C4-2B (cell line): ENCODE measurements at regions not wholly inside any gene's neighbourhood (a gene's known extent, or its start where the extent isn't known, plus 50 kb on each side); places are given as distances from the start of the nearest gene placed in this dataset.

Source experiments
- H3K27ac ChIP-seq: fragments of 450-650 bp; 2 replicates; pipeline ENCODE4 v1.5.1; 2017
- CTCF ChIP-seq: fragments of 450-650 bp; conservative IDR thresholded peaks from 2 replicates; pipeline ENCODE4 v1.5.1; 2017; ENCODE audit warnings: mild to moderate bottlenecking
- ZFX ChIP-seq: fragments of 450-650 bp; IDR thresholded peaks from 2 replicates; pipeline ENCODE4 v1.6.1; 2017

GRCh38 chr11:127890030-127890615 is 697.2 kb downstream of the ETS1 start:
- H3K27ac ChIP-seq, result no peak overlapping the region
- TF ChIP-seq ZFX (no peak), CTCF (no peak)

- TF ChIP-seq CTCF (no peak), ZFX (no peak)
- no peak overlapping the region for H3K27ac ChIP-seq
Observed at GRCh38 chr11:127888386-127888785, 699.0 kb downstream of the ETS1 start.

GRCh38 chr11:127875131-127875530 is 712.2 kb downstream of the ETS1 start:
- no peak for TF ChIP-seq CTCF
- no peak for TF ChIP-seq ZFX
- H3K27ac ChIP-seq, result no peak overlapping the region

GRCh38 chr11:127873478-127873877 is 713.9 kb downstream of the ETS1 start:
- H3K27ac ChIP-seq, result no peak overlapping the region
- TF ChIP-seq CTCF (no peak), ZFX (no peak)

- no peak for TF ChIP-seq CTCF
- no peak for TF ChIP-seq ZFX
- H3K27ac ChIP-seq, result no peak overlapping the region
Observed at GRCh38 chr11:127866109-127866508, 721.2 kb downstream of the ETS1 start.

- TF ChIP-seq CTCF (no peak), ZFX (no peak)
- H3K27ac ChIP-seq, result no peak overlapping the region
Observed at GRCh38 chr11:127864861-127865260, 722.5 kb downstream of the ETS1 start.

- H3K27ac ChIP-seq, result no peak overlapping the region
- TF ChIP-seq CTCF, result no peak
- no peak for TF ChIP-seq ZFX
Observed at GRCh38 chr11:127862406-127862805, 725.0 kb downstream of the ETS1 start.
